Astrocyte (in vitro differentiated cells and primary cell): ENCODE measurements at regions not wholly inside any gene's neighbourhood (a gene's known extent, or its start where the extent isn't known, plus 50 kb on each side); places are given as distances from the start of the nearest gene placed in this dataset.

Experiments
- DNase-seq: peaks from one replicate; pipeline ENCODE4 v3.0.0-alpha.2; 2010; ENCODE audit warnings: low read depth
- FAIRE-seq: peaks from 2 replicates; lab custom pipeline; 2011; peaks lifted over from hg19 to GRCh38; lab: Jason Lieb, UNC
- H2AFZ ChIP-seq: 2 replicates; pipeline ENCODE4 v1.6.0; 2012; ENCODE audit warnings: low read depth, low read length, inconsistent platforms
- H3K27ac ChIP-seq: 2 replicates; pipeline ENCODE4 v1.5.1; 2011; ENCODE audit warnings: low read depth, low read length, inconsistent platforms
- H3K27me3 ChIP-seq: 2 replicates; pipeline ENCODE4 v1.6.0; 2011; ENCODE audit warnings: low read length, inconsistent platforms; ENCODE audit not compliant: insufficient read depth
- H3K36me3 ChIP-seq: 2 replicates; pipeline ENCODE4 v1.5.1; 2011; ENCODE audit warnings: low read length, inconsistent platforms; ENCODE audit not compliant: insufficient read depth
- H3K4me1 ChIP-seq: 2 replicates; pipeline ENCODE4 v1.5.1; 2011; ENCODE audit warnings: low read length, inconsistent platforms; ENCODE audit not compliant: insufficient read depth
- H3K4me2 ChIP-seq: 2 replicates; pipeline ENCODE4 v1.6.0; 2012; ENCODE audit warnings: low read length, inconsistent platforms
- H3K4me3 ChIP-seq: 2 replicates; pipeline ENCODE4 v1.5.1; 2011; ENCODE audit warnings: low read depth, mild to moderate bottlenecking, low read length, inconsistent platforms; ENCODE audit not compliant: insufficient read depth
- H3K79me2 ChIP-seq: 2 replicates; pipeline ENCODE4 v1.6.0; 2012; ENCODE audit warnings: mild to moderate bottlenecking, low read length, inconsistent platforms; ENCODE audit not compliant: insufficient read depth
- H3K9ac ChIP-seq: 2 replicates; pipeline ENCODE4 v1.6.0; 2012; ENCODE audit warnings: mild to moderate bottlenecking, low read length, inconsistent platforms
- H3K9me3 ChIP-seq: 2 replicates; pipeline ENCODE4 v1.5.1; 2012; ENCODE audit warnings: low read depth, mild to moderate bottlenecking, low read length, inconsistent platforms; ENCODE audit not compliant: insufficient read depth
- H4K20me1 ChIP-seq: 2 replicates; pipeline ENCODE4 v1.6.0; 2012; ENCODE audit warnings: low read length, inconsistent platforms; ENCODE audit not compliant: insufficient read depth
- H3K27ac Mint-ChIP-seq: one replicate; pipeline ENCODE4 v1.8.0; 2021; ENCODE audit warnings: mild to moderate bottlenecking, mixed read lengths; ENCODE audit not compliant: unreplicated experiment
- H3K27me3 Mint-ChIP-seq: one replicate; pipeline ENCODE4 v1.8.0; 2021; ENCODE audit warnings: low read depth, mixed read lengths; ENCODE audit not compliant: unreplicated experiment
- H3K36me3 Mint-ChIP-seq: one replicate; pipeline ENCODE4 v1.8.0; 2021; ENCODE audit warnings: low read depth, mixed read lengths; ENCODE audit not compliant: unreplicated experiment
- H3K4me1 Mint-ChIP-seq: one replicate; pipeline ENCODE4 v1.8.0; 2021; ENCODE audit warnings: low read depth, mixed read lengths; ENCODE audit not compliant: unreplicated experiment
- H3K4me3 Mint-ChIP-seq: one replicate; pipeline ENCODE4 v1.8.0; 2021; ENCODE audit warnings: mild to moderate bottlenecking, moderate library complexity, mixed read lengths; ENCODE audit not compliant: unreplicated experiment
- H3K9me3 Mint-ChIP-seq: one replicate; pipeline ENCODE4 v1.8.0; 2021; ENCODE audit warnings: mild to moderate bottlenecking, mixed read lengths; ENCODE audit not compliant: unreplicated experiment
- CTCF ChIP-seq: IDR thresholded peaks from 2 replicates; pipeline ENCODE4 v1.5.1; 2011; ENCODE audit warnings: low read depth, mild to moderate bottlenecking, inconsistent platforms, low read length, moderate library complexity; ENCODE audit not compliant: insufficient read depth
- EZH2 ChIP-seq: IDR thresholded peaks from 2 replicates; pipeline ENCODE4 v1.6.1; 2012; ENCODE audit warnings: mild to moderate bottlenecking, low read length, inconsistent platforms; ENCODE audit not compliant: insufficient read depth

DNA sequence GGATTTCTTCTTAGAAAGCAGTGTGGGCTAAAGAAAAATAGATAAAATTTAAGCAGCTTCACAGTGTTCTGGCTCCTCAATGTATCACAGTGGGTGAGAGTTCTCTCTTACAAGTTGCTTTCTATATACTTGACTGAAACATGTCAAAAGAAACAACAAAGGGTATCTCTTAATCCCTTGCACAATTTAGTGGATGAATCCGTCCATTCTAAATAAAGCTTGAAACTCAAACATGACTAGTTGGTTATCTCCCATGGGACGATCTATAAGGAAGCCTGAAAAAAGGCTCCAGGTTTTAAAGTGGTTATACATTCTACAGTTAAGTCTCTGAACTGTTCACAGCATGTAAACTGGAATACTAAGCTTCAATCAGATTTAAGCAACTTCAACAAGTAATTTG is 993.1 kb upstream of the CNTN5 start:
- no peaks in the 10 kb centered on the region for H3K4me1 ChIP-seq
- no peaks in the 10 kb centered on the region for H3K27me3 Mint-ChIP-seq
- DNase-seq: no peak
- H3K9ac ChIP-seq: no peak overlapping the region
- no peaks in the 10 kb centered on the region for H4K20me1 ChIP-seq
- H2AFZ ChIP-seq: no peak overlapping the region
- no peak for FAIRE-seq
- H3K36me3 Mint-ChIP-seq: no peaks in the 10 kb centered on the region
- no peak for TF ChIP-seq CTCF
- TF ChIP-seq EZH2: no peak
- H3K4me2 ChIP-seq: no peak overlapping the region
- H3K4me3 Mint-ChIP-seq: no peak overlapping the region
- no peak overlapping the region for H3K27ac ChIP-seq
- H3K4me3 ChIP-seq: no peak overlapping the region
- no peaks in the 10 kb centered on the region for H3K36me3 ChIP-seq
- no peaks in the 10 kb centered on the region for H3K4me1 Mint-ChIP-seq
- no peaks in the 10 kb centered on the region for H3K79me2 ChIP-seq
- H3K9me3 Mint-ChIP-seq: peaks cover 1% of the 10 kb centered on the region
- no peaks in the 10 kb centered on the region for H3K27me3 ChIP-seq
- H3K9me3 ChIP-seq: no peaks in the 10 kb centered on the region
- H3K27ac Mint-ChIP-seq: no peak overlapping the region

GRCh38 chr11:98029832-98030231 is 990.9 kb upstream of the CNTN5 start:
- Histone ChIP-seq H3K79me2 (no peaks in the 10 kb centered on the region), H3K36me3 (no peaks in the 10 kb centered on the region), H3K4me2 (no peak overlapping the region), H3K27ac (no peak overlapping the region), H3K27me3 (no peaks in the 10 kb centered on the region), H3K4me3 (no peak overlapping the region), H2AFZ (no peak overlapping the region), H3K4me1 (no peaks in the 10 kb centered on the region), H4K20me1 (no peaks in the 10 kb centered on the region), H3K9ac (no peak overlapping the region), H3K9me3 (no peaks in the 10 kb centered on the region)
- FAIRE-seq (no peak), DNase-seq (no peak)
- no peak overlapping the region for H3K4me3 Mint-ChIP-seq
- H3K27me3 Mint-ChIP-seq: no peaks in the 10 kb centered on the region
- peaks cover 2% of the 10 kb centered on the region for H3K9me3 Mint-ChIP-seq
- no peaks in the 10 kb centered on the region for H3K36me3 Mint-ChIP-seq
- H3K4me1 Mint-ChIP-seq: no peaks in the 10 kb centered on the region
- TF ChIP-seq CTCF (no peak), EZH2 (no peak)
- no peak overlapping the region for H3K27ac Mint-ChIP-seq

DNA sequence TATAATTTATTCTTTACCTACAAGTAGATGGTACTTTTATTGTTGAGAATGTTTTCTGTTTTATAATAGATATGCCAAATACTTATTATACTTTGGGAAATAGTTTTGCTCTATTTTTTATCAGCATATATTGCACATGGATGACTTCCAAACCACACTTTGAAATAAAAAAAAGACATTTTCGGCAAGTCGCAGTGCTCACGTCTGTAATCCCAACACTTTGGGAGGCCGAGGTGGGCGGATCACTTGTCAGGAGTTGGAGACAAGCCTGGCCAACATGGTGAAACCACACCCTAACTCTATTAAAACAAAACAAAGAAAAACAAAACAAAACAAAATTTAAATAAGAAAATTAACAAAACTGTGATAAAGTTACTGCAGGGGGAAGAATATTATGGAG is 983.9 kb upstream of the CNTN5 start:
- Histone ChIP-seq H3K27me3 (no peaks in the 10 kb centered on the region), H3K4me3 (no peak overlapping the region), H3K36me3 (no peaks in the 10 kb centered on the region), H3K79me2 (no peaks in the 10 kb centered on the region), H3K4me1 (no peaks in the 10 kb centered on the region), H3K9me3 (no peaks in the 10 kb centered on the region), H2AFZ (no peak overlapping the region), H3K9ac (no peak overlapping the region), H3K27ac (no peak overlapping the region), H4K20me1 (no peaks in the 10 kb centered on the region), H3K4me2 (no peak overlapping the region)
- FAIRE-seq (no peak), DNase-seq (no peak)
- Mint-ChIP-seq H3K27ac (no peak overlapping the region), H3K4me3 (no peak overlapping the region), H3K9me3 (peaks cover 2% of the 10 kb centered on the region), H3K36me3 (no peaks in the 10 kb centered on the region), H3K4me1 (no peaks in the 10 kb centered on the region), H3K27me3 (no peaks in the 10 kb centered on the region)
- TF ChIP-seq EZH2 (no peak), CTCF (no peak)
